ENCODE measurements at regions not wholly inside any gene's neighbourhood (a gene's known extent, or its start where the extent isn't known, plus 50 kb on each side); places are given as distances from the start of the nearest gene placed in this dataset.

- TF ChIP-seq, protein P1, sequence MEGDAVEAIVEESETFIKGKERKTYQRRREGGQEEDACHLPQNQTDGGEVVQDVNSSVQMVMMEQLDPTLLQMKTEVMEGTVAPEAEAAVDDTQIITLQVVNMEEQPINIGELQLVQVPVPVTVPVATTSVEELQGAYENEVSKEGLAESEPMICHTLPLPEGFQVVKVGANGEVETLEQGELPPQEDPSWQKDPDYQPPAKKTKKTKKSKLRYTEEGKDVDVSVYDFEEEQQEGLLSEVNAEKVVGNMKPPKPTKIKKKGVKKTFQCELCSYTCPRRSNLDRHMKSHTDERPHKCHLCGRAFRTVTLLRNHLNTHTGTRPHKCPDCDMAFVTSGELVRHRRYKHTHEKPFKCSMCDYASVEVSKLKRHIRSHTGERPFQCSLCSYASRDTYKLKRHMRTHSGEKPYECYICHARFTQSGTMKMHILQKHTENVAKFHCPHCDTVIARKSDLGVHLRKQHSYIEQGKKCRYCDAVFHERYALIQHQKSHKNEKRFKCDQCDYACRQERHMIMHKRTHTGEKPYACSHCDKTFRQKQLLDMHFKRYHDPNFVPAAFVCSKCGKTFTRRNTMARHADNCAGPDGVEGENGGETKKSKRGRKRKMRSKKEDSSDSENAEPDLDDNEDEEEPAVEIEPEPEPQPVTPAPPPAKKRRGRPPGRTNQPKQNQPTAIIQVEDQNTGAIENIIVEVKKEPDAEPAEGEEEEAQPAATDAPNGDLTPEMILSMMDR (IDR thresholded peaks at IDR 0.05; ENCODE audit: extremely low read depth, missing control alignments), result no peak
- DNase-seq (ENCODE audit: low spot score), result no peak
These were observed 141.9 kb upstream of the LYPLAL1 start for GRCh38 chr1:219031809-219032208.

DNA sequence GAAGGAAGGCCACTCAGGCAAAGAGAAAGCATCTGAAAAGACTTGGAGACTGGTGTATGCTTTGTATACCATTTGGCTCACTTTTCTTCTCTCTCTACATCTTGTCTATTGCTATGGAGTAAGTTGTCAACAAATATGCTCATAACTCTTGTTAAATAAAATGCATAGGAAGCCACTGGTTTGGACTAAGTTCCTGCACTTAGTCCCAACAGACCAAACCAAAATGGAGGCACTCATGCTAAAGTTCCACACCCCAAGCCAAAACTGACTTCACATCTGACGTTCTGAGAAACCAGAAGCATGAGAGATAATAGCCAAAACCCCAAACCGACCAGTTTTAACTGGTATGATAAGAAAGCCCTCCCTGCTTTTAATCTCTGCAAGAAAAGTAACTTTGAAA is 135.3 kb upstream of the LYPLAL1 start:
- TF ChIP-seq, protein P1 (IDR thresholded peaks at IDR 0.05; ENCODE audit: extremely low read depth, missing control alignments), result no peak
- DNase-seq (ENCODE audit: low spot score), result no peak

DNA sequence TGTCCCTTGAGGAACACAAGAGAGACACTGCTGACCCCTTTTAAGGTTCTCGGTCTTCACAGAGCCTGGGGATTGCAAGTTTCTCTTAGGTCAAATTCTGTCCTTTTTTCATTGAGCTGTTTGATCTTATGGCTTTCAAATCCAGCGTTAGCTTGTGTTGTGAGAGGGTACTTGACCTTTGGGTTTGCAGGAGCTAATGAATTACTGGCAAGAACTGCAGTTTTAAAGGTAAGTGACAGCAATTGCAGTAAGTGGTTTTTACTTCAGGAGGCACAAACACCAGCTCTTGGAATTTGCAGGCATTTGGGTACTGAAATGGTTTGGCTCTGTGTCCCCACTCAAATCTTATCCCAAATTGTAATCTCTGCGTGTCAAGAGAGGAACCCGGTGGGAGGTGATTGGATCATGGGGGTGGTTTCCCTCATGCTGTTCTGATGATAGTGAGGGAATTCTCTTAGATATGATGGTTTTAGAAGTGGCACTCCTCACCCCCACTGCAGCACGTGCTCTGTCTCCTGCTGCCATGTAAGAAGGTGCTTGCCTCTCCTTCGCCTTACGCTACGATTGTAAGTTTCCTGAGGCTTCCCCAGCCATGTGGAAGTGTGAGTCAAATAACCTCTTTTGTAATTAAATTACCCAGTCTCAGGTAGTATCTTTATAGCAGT is 134.5 kb upstream of the LYPLAL1 start:
- DNase-seq (ENCODE audit: low spot score), result no peak
- TF ChIP-seq, protein P1 (IDR thresholded peaks at IDR 0.05; ENCODE audit: extremely low read depth, missing control alignments), result no peak

DNA sequence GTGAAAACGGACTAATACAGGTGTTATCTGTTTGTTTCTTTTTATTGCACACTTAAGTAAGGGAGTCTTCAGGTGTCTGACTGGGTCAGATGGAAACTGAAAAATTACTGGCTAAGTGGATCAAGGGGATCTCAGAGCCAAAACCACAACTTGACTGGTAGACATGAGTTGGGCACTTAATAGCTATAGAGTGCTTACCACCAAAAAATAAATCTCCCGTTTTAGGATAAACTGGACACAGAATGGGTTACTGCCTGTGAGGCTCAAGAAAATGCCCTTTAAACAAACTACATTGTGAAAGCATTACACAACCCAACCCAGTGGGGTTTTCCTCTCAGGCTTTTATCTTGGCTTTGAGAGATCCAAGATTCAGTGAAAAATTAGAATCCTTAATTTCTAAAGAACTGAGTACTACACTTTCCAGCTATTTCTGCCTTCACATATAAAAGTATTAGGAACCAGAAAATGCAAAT is 134.0 kb upstream of the LYPLAL1 start:
- TF ChIP-seq, protein P1 (IDR thresholded peaks at IDR 0.05; ENCODE audit: extremely low read depth, missing control alignments), result no peak
- DNase-seq (ENCODE audit: low spot score), result no peak

GRCh38 chr1:219040291-219040690 is 133.4 kb upstream of the LYPLAL1 start:
- TF ChIP-seq, protein P1 (IDR thresholded peaks at IDR 0.05; ENCODE audit: extremely low read depth, missing control alignments), result no peak

GRCh38 chr1:219041141-219041540 is 132.5 kb upstream of the LYPLAL1 start:
- TF ChIP-seq, protein P1 (IDR thresholded peaks at IDR 0.05; ENCODE audit: extremely low read depth, missing control alignments), result no peak

More at GRCh38 chr1:219040291-219040690, 133.4 kb upstream of the LYPLAL1 start:
- DNase-seq (ENCODE audit: low spot score), result no peak

GRCh38 chr1:219041818-219042217 is 131.9 kb upstream of the LYPLAL1 start:
- TF ChIP-seq, protein P1 (IDR thresholded peaks at IDR 0.05; ENCODE audit: extremely low read depth, missing control alignments), result no peak
- DNase-seq (ENCODE audit: low spot score), result no peak

More at GRCh38 chr1:219041141-219041540, 132.5 kb upstream of the LYPLAL1 start:
- no peak for DNase-seq (ENCODE audit: low spot score)

Measured in GM20000 (cell line).